Upper lobe of left lung (tissue), 4 donors: ENCODE measurements at regions not wholly inside any gene's neighbourhood (a gene's known extent, or its start where the extent isn't known, plus 50 kb on each side); places are given as distances from the start of the nearest gene placed in this dataset.

Source experiments
- CTCF ChIP-seq, 6 experiments: fragments of 450-650 bp in 4 of 6; fragments of 200-600 bp in 2 of 6; sonication (generic) in 2 of 6; IDR thresholded peaks; one replicate each; pipeline ENCODE4 v1.5.1; 2016 to 2019; ENCODE audit warnings: antibody characterized with exemption in 6 of 6
- EP300 ChIP-seq, 4 donors: sonication (generic); formaldehyde crosslinking; IDR thresholded peaks; one replicate each; pipeline ENCODE4 v1.5.1; 2017; ENCODE audit warnings: antibody characterized with exemption in 4 of 4, control low read depth in 2 of 4
- POLR2A ChIP-seq, 4 donors: fragments of 450-650 bp; IDR thresholded peaks; one replicate each; pipeline ENCODE4 v1.5.1; 2016 to 2017; ENCODE audit warnings: antibody characterized with exemption in 4 of 4, mild to moderate bottlenecking in 2 of 4
- POLR2AphosphoS5 ChIP-seq, 2 donors: sonication (generic); formaldehyde crosslinking; IDR thresholded peaks; one replicate each; pipeline ENCODE4 v1.5.1; 2017; ENCODE audit warnings: antibody characterized with exemption in 2 of 2

DNA sequence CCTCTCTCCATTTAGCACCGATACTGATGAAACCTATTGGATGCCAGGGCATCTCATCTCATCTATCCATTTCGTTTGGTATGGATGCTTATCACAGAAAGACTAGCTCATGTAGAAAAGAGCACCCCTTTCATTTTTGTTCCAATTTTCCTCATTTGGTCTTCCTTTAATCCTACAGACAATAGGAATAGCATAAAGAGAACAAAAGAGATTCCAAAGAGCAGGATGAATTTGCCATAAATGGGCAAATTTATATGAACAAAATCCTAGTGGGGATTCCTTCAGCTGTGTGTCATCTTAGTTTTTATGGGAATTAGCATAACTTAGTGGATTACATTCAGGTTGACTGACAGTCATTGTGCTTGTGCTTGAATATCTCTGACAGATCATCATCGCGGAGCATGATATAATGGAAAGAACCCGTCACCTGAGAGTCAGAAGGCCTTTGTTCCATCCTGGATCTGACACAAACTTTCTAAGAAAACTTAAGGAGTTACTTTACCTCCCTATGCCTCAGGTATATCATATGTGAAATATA is 777.5 kb upstream of the ADGRL2 start:
- no peak for TF ChIP-seq CTCF (IDR thresholded peaks at IDR 0.05)
- TF ChIP-seq POLR2A (IDR thresholded peaks at IDR 0.05), result no peak
- TF ChIP-seq POLR2AphosphoS5 (IDR thresholded peaks at IDR 0.05), result no peak
- TF ChIP-seq EP300 (IDR thresholded peaks at IDR 0.05), result no peak
